Aorta (tissue), 5 donors: ENCODE measurements at regions not wholly inside any gene's neighbourhood (a gene's known extent, or its start where the extent isn't known, plus 50 kb on each side); places are given as distances from the start of the nearest gene placed in this dataset.

ENCODE experiments used
- ATAC-seq: fragments of 200-7000 bp; cut with Tn5 transposase; one replicate; pipeline ENCODE4 v1.9.1; 2022; ENCODE audit warnings: moderate library complexity; ENCODE audit not compliant: low FRiP score
- DNase-seq, 2 donors: peaks; one replicate each; pipeline ENCODE4 v3.0.0-alpha.2; 2020
- H3K27ac ChIP-seq, 2 donors: one replicate each; pipeline ENCODE4 v1.5.1; 2013; ENCODE audit warnings: low read length in 2 of 2, mild to moderate bottlenecking in 2 of 2, moderate library complexity in 2 of 2, control low read depth in 1 of 2, inconsistent platforms in 1 of 2, low read depth in 1 of 2
- H3K27me3 ChIP-seq, 2 donors: one replicate each; pipeline ENCODE4 v1.6.1; 2013; ENCODE audit warnings: control low read depth in 1 of 2, low read length in 1 of 2, mild to moderate bottlenecking in 1 of 2, moderate library complexity in 1 of 2; ENCODE audit not compliant: insufficient read depth in 2 of 2, control insufficient read depth in 1 of 2
- H3K36me3 ChIP-seq, 2 donors: one replicate each; pipeline ENCODE4 v1.6.1; 2013; ENCODE audit warnings: control low read depth in 1 of 2, low read length in 1 of 2, mild to moderate bottlenecking in 1 of 2; ENCODE audit not compliant: insufficient read depth in 2 of 2, control insufficient read depth in 1 of 2
- H3K4me1 ChIP-seq, 2 donors: one replicate each; pipeline ENCODE4 v1.6.1; 2013; ENCODE audit warnings: low read length in 2 of 2, control low read depth in 1 of 2, mild to moderate bottlenecking in 1 of 2, moderate library complexity in 1 of 2; ENCODE audit not compliant: insufficient read depth in 2 of 2, control insufficient read depth in 1 of 2
- H3K4me3 ChIP-seq, 2 donors: one replicate each; pipeline ENCODE4 v1.5.1; 2013; ENCODE audit warnings: low read length in 2 of 2, control low read depth in 1 of 2, mild to moderate bottlenecking in 1 of 2
- H3K9me3 ChIP-seq: one replicate; pipeline ENCODE4 v1.6.1; 2013; ENCODE audit warnings: mild to moderate bottlenecking, low read length; ENCODE audit not compliant: control insufficient read depth
- WGBS, 2 donors: extraction: QIAGEN DNeasy Blood & Tissue Kit; methylation state at CpG; one replicate each; pipeline ENCODE4 v1.1.7; 2013; 5-methylcytosine and 5-hydroxymethylcytosine counted together
- intact Hi-C, 2 donors: fragments of 100-400 bp; cut with DNase I; formaldehyde crosslinking; loops; one replicate each; pipeline versions ENCODE4 v1.14.2 to v1.15.0; 2022
- donor health status: healthy with polysubstance abuse.
- donor health status: Bipolar disorder and iron deficiency.
- donor health status: DM: no; HTN: no; CAD: no.
- donor health status: DM: no; HTN: no; CAD: no.
- donor health status: DM: yes; HTN: yes; CAD: no.

- Histone ChIP-seq H3K9me3 (no peaks in the 10 kb centered on the region), H3K27ac (no peak overlapping the region), H3K4me3 (no peak overlapping the region), H3K4me1 (no peaks in the 10 kb centered on the region), H3K27me3 (no peaks in the 10 kb centered on the region), H3K36me3 (no peaks in the 10 kb centered on the region)
- 62 to 71% methylated on average over 11 of the region's 11 CpGs for WGBS, 2 donors
- DNase-seq (no peak), ATAC-seq (no peak)
- intact Hi-C loops: no loop called here
Observed at GRCh38 chr22:47389201-47389600, 626.8 kb downstream of the TBC1D22A start.

DNA sequence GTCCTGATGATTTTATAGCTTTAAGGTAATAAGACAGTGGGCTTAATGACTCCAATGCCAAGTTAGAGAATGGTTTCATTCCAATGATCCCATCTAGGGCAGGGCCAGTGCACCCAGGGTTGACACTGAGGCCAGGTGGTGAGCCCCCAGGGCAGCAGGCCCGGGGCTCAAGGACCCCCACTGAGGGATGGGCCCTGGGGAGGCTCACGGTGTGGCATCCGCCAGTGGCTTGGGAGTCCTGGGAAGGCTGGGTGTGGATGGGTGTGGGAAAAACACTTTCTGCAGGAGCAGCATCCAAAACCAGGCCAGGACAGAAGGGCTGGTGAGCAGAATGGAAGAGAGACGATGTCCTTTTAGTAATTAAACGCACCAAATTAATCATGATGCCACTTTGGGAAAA is 626.3 kb downstream of the TBC1D22A start:
- WGBS, 2 donors: 53 to 68% methylated on average over 5 of the region's 5 CpGs
- intact Hi-C loops: no loop called here

GRCh38 chr22:47388331-47388730 is 625.9 kb downstream of the TBC1D22A start:
- DNase-seq: no peak
- Histone ChIP-seq H3K9me3 (no peaks in the 10 kb centered on the region), H3K27ac (no peak overlapping the region), H3K27me3 (no peaks in the 10 kb centered on the region), H3K4me3 (no peak overlapping the region), H3K4me1 (no peaks in the 10 kb centered on the region), H3K36me3 (no peaks in the 10 kb centered on the region)
- 54 to 57% methylated on average over 7 of the region's 7 CpGs for WGBS, 2 donors
- intact Hi-C loops: no loop called here
- no peak for ATAC-seq

More for the DNA sequence above, 626.3 kb downstream of the TBC1D22A start:
- no peak overlapping the region for H3K4me3 ChIP-seq
- no peak overlapping the region for H3K27ac ChIP-seq
- H3K27me3 ChIP-seq: no peaks in the 10 kb centered on the region
- ATAC-seq (no peak), DNase-seq (peak; percentile 26 to 60)
- H3K36me3 ChIP-seq: no peaks in the 10 kb centered on the region
- no peaks in the 10 kb centered on the region for H3K9me3 ChIP-seq
- H3K4me1 ChIP-seq: no peaks in the 10 kb centered on the region

DNA sequence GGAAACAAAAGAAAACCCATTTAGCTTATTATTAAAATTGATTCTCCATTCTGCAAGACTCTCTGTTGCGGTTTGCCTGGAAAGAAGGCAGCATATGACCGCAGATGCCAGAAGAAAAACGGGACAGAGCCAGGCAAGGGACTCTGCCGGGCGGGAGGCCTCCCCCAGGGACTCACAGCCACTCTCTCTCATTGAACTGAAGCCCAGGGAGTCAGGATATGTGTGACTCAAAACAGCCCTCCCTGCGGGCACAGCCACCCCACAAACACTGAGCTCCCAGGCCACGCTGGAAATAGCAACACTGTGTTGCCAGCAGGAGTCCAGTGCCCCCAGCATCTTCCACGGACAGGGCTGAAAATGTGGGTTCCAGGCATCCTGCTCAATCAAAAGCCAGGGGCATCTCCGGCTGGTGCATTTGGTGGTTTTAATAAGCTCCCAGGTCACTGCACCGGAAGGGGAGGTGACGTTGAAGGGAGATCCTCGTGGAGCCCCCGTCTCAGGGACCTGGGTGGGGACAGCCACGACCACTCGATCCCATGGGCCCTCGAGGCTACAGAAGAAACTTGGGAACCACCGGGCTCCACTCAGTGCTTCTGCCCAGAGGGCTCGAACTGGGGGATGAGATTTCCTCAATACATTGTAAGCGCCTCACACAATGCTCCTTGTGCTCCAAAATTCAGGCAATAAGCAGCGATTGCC is 624.5 kb downstream of the TBC1D22A start:
- H3K27me3 ChIP-seq: no peaks in the 10 kb centered on the region
- peak; percentile 32 to 61 for DNase-seq
- WGBS, 2 donors: 50 to 71% methylated on average over 20 of the region's 20 CpGs

GRCh38 chr22:47384977-47385376 is 622.5 kb downstream of the TBC1D22A start:
- DNase-seq (peak; percentile 28 to 32), ATAC-seq (no peak)
- H3K9me3 ChIP-seq: no peaks in the 10 kb centered on the region
- H3K4me1 ChIP-seq: no peaks in the 10 kb centered on the region
- H3K36me3 ChIP-seq: no peaks in the 10 kb centered on the region
- H3K27me3 ChIP-seq: no peaks in the 10 kb centered on the region
- WGBS, 2 donors: 81 to 82% methylated on average over 8 of the region's 8 CpGs
- no peak overlapping the region for H3K27ac ChIP-seq
- intact Hi-C loops: no loop called here
- H3K4me3 ChIP-seq: no peak overlapping the region

More for the DNA sequence above, 624.5 kb downstream of the TBC1D22A start:
- H3K4me1 ChIP-seq: no peaks in the 10 kb centered on the region
- intact Hi-C loops: no loop called here
- no peak overlapping the region for H3K4me3 ChIP-seq
- no peaks in the 10 kb centered on the region for H3K9me3 ChIP-seq
- H3K36me3 ChIP-seq: no peaks in the 10 kb centered on the region
- ATAC-seq: no peak
- H3K27ac ChIP-seq: no peak overlapping the region

DNA sequence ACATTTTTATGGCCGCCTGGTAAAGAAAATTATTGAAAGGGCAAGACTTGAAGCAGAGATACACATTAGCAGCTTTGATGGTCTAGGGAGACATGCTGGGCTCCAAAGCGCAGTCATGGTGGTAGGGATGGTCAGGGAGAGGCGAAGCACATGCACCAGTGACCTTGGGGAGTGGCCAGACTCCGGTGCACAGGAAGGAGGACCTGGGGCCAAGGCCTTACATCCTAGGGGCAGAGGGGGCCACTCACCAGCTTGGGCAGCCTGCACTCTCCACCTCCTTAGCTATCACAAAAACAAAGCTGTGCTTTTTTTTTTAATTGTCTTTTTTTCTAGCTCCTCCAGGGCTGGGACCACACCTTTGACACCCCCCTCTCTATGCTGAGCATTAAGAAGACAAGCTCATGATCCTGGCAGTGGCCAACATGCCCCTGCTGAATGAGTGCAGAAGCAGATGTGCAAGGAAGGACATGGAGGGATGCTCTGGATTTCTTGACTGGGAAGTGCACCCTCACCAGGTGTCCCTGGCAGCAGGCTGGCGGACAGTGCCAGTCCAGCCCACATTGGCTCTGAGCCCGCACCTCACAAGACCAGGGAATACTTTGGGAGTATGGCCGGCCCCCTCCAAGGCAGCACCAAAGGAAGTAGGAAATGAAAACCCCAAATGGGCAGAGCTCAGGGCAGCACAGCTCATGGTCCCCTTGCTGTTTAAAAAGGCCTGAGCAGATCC is 619.9 kb downstream of the TBC1D22A start:
- ATAC-seq (no peak), DNase-seq (peak in 1 of 2 donors; percentile 46)
- Histone ChIP-seq H3K27ac (no peak overlapping the region), H3K27me3 (no peaks in the 10 kb centered on the region), H3K4me3 (no peak overlapping the region), H3K36me3 (no peaks in the 10 kb centered on the region), H3K9me3 (no peaks in the 10 kb centered on the region), H3K4me1 (no peaks in the 10 kb centered on the region)
- intact Hi-C loops: no loop called here
- WGBS, 2 donors: 74 to 77% methylated on average over 7 of the region's 7 CpGs

DNA sequence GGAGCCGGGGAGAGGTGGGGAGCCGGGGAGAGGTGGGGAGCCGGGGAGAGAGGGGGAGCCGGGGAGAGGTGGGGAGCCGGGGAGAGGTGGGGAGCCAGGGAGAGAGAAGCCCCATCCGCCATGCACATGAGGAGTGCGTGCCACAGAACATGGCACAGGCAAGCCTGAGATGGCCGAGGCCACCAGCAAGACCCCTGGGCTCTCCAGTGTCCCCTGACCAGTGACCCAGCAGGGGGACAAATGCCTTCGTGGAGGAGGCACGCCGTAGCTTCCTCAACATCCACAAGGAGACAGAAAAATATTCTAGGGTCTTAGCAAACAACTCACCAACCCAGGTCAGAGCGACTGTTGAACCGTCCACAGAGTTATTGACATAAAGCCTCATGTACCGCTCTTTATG is 618.8 kb downstream of the TBC1D22A start:
- H3K9me3 ChIP-seq: no peaks in the 10 kb centered on the region
- 81 to 88% methylated on average over 10 to 14 of the region's 14 CpGs for WGBS, 2 donors
- no peak overlapping the region for H3K27ac ChIP-seq
- DNase-seq (peak in 1 of 2 donors; percentile 60), ATAC-seq (no peak)
- no peaks in the 10 kb centered on the region for H3K27me3 ChIP-seq
- H3K36me3 ChIP-seq: no peaks in the 10 kb centered on the region
- H3K4me1 ChIP-seq: no peaks in the 10 kb centered on the region
- intact Hi-C loops: no loop called here
- H3K4me3 ChIP-seq: no peak overlapping the region

DNA sequence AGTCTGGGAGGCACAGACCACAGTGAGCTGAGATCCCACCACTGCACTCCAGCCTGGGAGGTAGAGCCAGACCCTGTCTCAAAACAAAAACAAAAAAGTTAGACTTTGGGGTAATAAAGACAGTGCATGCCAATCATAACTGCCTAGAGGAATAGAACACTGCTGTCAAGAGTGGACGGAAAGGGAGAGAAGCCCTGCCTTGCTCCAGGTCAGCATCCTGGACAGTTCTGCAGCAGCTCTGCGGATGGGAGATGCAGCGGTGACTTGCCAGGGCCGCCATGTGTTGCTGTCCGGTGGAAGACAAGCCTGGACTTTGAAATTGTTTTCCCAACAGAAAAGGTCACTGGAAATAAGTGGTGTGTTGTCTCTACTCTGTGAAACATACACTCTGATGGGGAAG is 618.2 kb downstream of the TBC1D22A start:
- no peak for ATAC-seq
- DNase-seq: peak in 1 of 2 donors; percentile 48
- Histone ChIP-seq H3K4me3 (no peak overlapping the region), H3K27me3 (no peaks in the 10 kb centered on the region), H3K27ac (no peak overlapping the region), H3K4me1 (no peaks in the 10 kb centered on the region), H3K36me3 (no peaks in the 10 kb centered on the region), H3K9me3 (no peaks in the 10 kb centered on the region)
- WGBS, 2 donors: 72 to 81% methylated on average over 5 of the region's 5 CpGs
- intact Hi-C loops: no loop called here

GRCh38 chr22:47379037-47379436 is 616.6 kb downstream of the TBC1D22A start:
- Histone ChIP-seq H3K36me3 (no peaks in the 10 kb centered on the region), H3K4me1 (no peaks in the 10 kb centered on the region), H3K27ac (no peak overlapping the region), H3K27me3 (no peaks in the 10 kb centered on the region), H3K9me3 (no peaks in the 10 kb centered on the region), H3K4me3 (no peak overlapping the region)
- intact Hi-C loops: no loop called here
- ATAC-seq (no peak), DNase-seq (peak in 1 of 2 donors; percentile 68)
- 79 to 92% methylated on average over 5 to 37 of the region's 37 CpGs for WGBS, 2 donors
